ENCODE measurements at regions not wholly inside any gene's neighbourhood (a gene's known extent, or its start where the extent isn't known, plus 50 kb on each side); places are given as distances from the start of the nearest gene placed in this dataset.

- DNase-seq (ENCODE audit: low read depth) = no peak
These were observed 440.4 kb upstream of the RIOK2 start for GRCh38 chr5:97623441-97623840.

GRCh38 chr5:97624886-97625285 lies 441.8 kb upstream of the RIOK2 start:
- no peak for DNase-seq (ENCODE audit: low read depth)
- TF ChIP-seq, protein P1, sequence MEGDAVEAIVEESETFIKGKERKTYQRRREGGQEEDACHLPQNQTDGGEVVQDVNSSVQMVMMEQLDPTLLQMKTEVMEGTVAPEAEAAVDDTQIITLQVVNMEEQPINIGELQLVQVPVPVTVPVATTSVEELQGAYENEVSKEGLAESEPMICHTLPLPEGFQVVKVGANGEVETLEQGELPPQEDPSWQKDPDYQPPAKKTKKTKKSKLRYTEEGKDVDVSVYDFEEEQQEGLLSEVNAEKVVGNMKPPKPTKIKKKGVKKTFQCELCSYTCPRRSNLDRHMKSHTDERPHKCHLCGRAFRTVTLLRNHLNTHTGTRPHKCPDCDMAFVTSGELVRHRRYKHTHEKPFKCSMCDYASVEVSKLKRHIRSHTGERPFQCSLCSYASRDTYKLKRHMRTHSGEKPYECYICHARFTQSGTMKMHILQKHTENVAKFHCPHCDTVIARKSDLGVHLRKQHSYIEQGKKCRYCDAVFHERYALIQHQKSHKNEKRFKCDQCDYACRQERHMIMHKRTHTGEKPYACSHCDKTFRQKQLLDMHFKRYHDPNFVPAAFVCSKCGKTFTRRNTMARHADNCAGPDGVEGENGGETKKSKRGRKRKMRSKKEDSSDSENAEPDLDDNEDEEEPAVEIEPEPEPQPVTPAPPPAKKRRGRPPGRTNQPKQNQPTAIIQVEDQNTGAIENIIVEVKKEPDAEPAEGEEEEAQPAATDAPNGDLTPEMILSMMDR (IDR thresholded peaks at IDR 0.05; ENCODE audit: low read depth, low read length, missing control alignments) = no peak
- H3K4me3 ChIP-seq (ENCODE audit: low read depth, low read length) = no peak overlapping the region

More at GRCh38 chr5:97623441-97623840, 440.4 kb upstream of the RIOK2 start:
- TF ChIP-seq, protein P1 (IDR thresholded peaks at IDR 0.05; ENCODE audit: low read depth, low read length, missing control alignments) = no peak
- no peak overlapping the region for H3K4me3 ChIP-seq (ENCODE audit: low read depth, low read length)

DNA sequence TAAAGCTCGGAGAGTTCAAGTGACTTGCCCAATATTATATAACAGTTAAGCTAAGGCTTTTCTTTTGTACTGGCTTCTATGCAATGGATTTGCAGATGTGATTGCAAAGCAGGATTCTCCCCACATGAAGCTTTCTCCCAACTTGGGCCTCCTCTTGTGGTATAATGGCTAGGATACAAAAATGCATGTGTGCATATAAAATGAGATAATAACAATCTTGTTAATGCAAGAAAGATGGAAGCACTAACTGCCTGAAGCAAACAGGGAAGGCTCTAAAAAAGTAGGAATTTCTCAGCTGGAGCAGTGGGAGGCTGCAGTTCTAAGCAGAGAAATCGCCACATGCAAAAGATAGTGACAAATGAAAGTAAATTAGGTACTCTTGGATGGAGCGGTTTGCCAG lies 444.2 kb upstream of the RIOK2 start:
- H3K4me3 ChIP-seq (ENCODE audit: low read depth, low read length) = no peak overlapping the region
- TF ChIP-seq, protein P1 (IDR thresholded peaks at IDR 0.05; ENCODE audit: low read depth, low read length, missing control alignments) = no peak
- DNase-seq (ENCODE audit: low read depth) = no peak

GRCh38 chr5:97628031-97628430 lies 445.0 kb upstream of the RIOK2 start:
- no peak for DNase-seq (ENCODE audit: low read depth)
- TF ChIP-seq, protein P1 (IDR thresholded peaks at IDR 0.05; ENCODE audit: low read depth, low read length, missing control alignments) = no peak
- no peak overlapping the region for H3K4me3 ChIP-seq (ENCODE audit: low read depth, low read length)

DNA sequence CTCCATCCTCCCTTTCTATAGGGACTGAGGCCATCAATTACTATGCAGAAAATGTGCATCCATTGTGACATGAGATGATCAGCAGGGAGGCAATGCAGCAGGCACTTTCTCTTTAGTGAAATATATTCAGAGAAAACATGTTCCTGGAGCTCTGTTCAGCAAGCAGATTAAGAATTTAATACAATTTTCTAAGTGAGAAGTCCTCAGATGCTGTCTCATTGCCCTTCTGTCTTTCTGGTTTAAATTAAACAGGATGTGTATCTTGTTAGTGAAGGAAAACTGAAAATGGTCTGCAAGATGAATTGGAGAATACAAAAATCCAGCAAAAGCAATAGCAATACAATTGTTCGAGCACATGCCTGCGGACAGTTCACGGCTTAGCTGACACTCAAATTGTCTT lies 445.8 kb upstream of the RIOK2 start:
- H3K4me3 ChIP-seq (ENCODE audit: low read depth, low read length) = no peak overlapping the region
- DNase-seq (ENCODE audit: low read depth) = no peak
- TF ChIP-seq, protein P1 (IDR thresholded peaks at IDR 0.05; ENCODE audit: low read depth, low read length, missing control alignments) = no peak

DNA sequence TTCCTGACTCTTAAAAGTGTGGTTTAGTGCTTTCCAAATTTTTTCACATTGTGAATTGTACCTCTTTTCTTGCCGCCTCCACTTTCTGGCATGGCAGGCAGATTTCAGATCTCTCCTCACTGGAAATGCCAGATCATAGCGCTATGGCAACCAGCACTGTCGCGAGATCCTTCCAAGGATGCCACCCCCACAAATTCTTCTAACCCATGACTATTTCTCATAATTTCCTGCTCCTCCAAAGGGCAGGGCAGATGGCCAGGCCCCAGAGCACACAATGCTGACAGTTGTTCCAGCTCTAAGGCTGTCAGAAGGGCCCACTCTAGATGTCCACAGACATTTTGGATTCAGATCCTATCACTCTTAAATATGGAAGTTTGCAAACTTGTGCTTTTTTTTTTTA lies 446.2 kb upstream of the RIOK2 start:
- TF ChIP-seq, protein P1 (IDR thresholded peaks at IDR 0.05; ENCODE audit: low read depth, low read length, missing control alignments) = no peak
- H3K4me3 ChIP-seq (ENCODE audit: low read depth, low read length) = no peak overlapping the region
- DNase-seq (ENCODE audit: low read depth) = no peak

GRCh38 chr5:97635553-97635952 lies 452.5 kb upstream of the RIOK2 start:
- TF ChIP-seq, protein P1 (IDR thresholded peaks at IDR 0.05; ENCODE audit: low read depth, low read length, missing control alignments) = no peak
- H3K4me3 ChIP-seq (ENCODE audit: low read depth, low read length) = no peak overlapping the region
- no peak for DNase-seq (ENCODE audit: low read depth)

Measured in GM12864 (cell line).